ENCODE measurements at regions not wholly inside any gene's neighbourhood (a gene's known extent, or its start where the extent isn't known, plus 50 kb on each side); places are given as distances from the start of the nearest gene placed in this dataset.

- no TSS peak for BruUV-seq (replicated peaks)
- Histone ChIP-seq H3K9me3 (ENCODE audit: control insufficient read depth, insufficient read depth, low read length) (no peaks in the 10 kb centered on the region), H2BK20ac (ENCODE audit: low read depth, low read length) (no peak overlapping the region), H4K20me1 (ENCODE audit: insufficient read depth, low read length) (no peaks in the 10 kb centered on the region), H3K27me3 (ENCODE audit: control insufficient read depth, insufficient read depth, low read length) (no peaks in the 10 kb centered on the region; the same call in 1 of the 2 replicates), H3K18ac (ENCODE audit: low read depth, low read length) (no peak overlapping the region), H2AK5ac (ENCODE audit: low read depth, low read length) (peak overlapping the region; percentile 24; the same call in 1 of the 2 replicates), H3K79me1 (ENCODE audit: low read depth in 1 of 2, low read length in 2 of 2) (no peaks in the 10 kb centered on the region), H3K4me1 (ENCODE audit: control insufficient read depth, insufficient read depth, low read length) (peaks cover 2% of the 10 kb centered on the region; the same call in 1 of the 2 replicates), H3K23ac (ENCODE audit: low read depth, low read length) (no peak overlapping the region), H2BK5ac (ENCODE audit: low read depth, low read length, poor library complexity, severe bottlenecking) (no peak overlapping the region), H3K9me1 (ENCODE audit: insufficient read depth, low read length) (no peaks in the 10 kb centered on the region), H2BK15ac (ENCODE audit: low read depth, low read length) (no peak overlapping the region), H2AK9ac (replicated peaks; ENCODE audit: low read depth, low read length, poor library complexity) (no peak overlapping the region), H2AFZ (replicated peaks; ENCODE audit: low read length, poor library complexity) (no peak overlapping the region), H4K5ac (ENCODE audit: low read depth, low read length) (no peak overlapping the region), H3K36me3 (ENCODE audit: control insufficient read depth, insufficient read depth, low read length) (no peaks in the 10 kb centered on the region), H3K4me2 (ENCODE audit: low read depth, low read length) (no peak overlapping the region), H3K9ac (ENCODE audit: low read depth, low read length) (no peak overlapping the region), H3K14ac (replicated peaks; ENCODE audit: low read depth, low read length) (no peak overlapping the region), H3K4ac (ENCODE audit: low read depth, low read length) (no peak overlapping the region), H3K27ac (ENCODE audit: insufficient read depth, low read length) (no peak overlapping the region), H4K8ac (ENCODE audit: low read depth in 2 of 2, low read length in 2 of 2) (no peak overlapping the region), H2BK120ac (ENCODE audit: low read depth, low read length) (no peak overlapping the region), H4K91ac (ENCODE audit: insufficient read depth, low read depth, low read length) (no peak overlapping the region), H3K56ac (ENCODE audit: extremely low read depth, insufficient read depth, low read length) (no peak overlapping the region), H3K4me3 (ENCODE audit: insufficient read depth, low read depth, low read length) (no peak overlapping the region)
- intact Hi-C loops (cut with micrococcal nuclease) = no loop called here
- ChIA-PET CTCF (no interaction called here), POLR2A (ENCODE audit: unreplicated experiment) (no interaction called here)
- dilution Hi-C loops (cut with HindIII; ENCODE audit: low sequenced_read_pairs, unreplicated experiment) = no loop called here
- WGBS, 2 experiments (ENCODE audit: extremely low coverage in 2 of 2, insufficient read length in 1 of 2) = no CpG with 5 or more reads among the region's 7 CpGs
- no peak for DNase-seq
- TF ChIP-seq CHD1 (IDR thresholded peaks at IDR 0.05; ENCODE audit: low read depth, low read length) (no peak), CEBPB (IDR thresholded peaks at IDR 0.05; ENCODE audit: low read depth, low read length) (no peak), USF2 (IDR thresholded peaks at IDR 0.05; ENCODE audit: low read depth, low read length) (no peak), RFX5 (IDR thresholded peaks at IDR 0.05; ENCODE audit: low read depth, low read length) (no peak), BHLHE40 (IDR thresholded peaks at IDR 0.05; ENCODE audit: low read depth, low read length) (no peak), MAFK (IDR thresholded peaks at IDR 0.05; ENCODE audit: low read depth, low read length) (no peak), SMC3 (IDR thresholded peaks at IDR 0.05; ENCODE audit: low read depth, low read length) (no peak), FOS (IDR thresholded peaks at IDR 0.05; ENCODE audit: low read depth, low read length) (no peak), POLR2A (IDR thresholded peaks at IDR 0.05; ENCODE audit: low read depth, low read length) (no peak), ELK1 (IDR thresholded peaks at IDR 0.05; ENCODE audit: borderline replicate concordance, low read depth, low read length) (no peak), RAD21 (IDR thresholded peaks at IDR 0.05; ENCODE audit: low read length) (no peak), RCOR1 (IDR thresholded peaks at IDR 0.05; ENCODE audit: insufficient replicate concordance, low read length) (no peak), CTCF (conservative IDR thresholded peaks at IDR 0.05; ENCODE audit: low read depth, low read length) (no peak)
- in situ Hi-C loops (cut with MboI; ENCODE audit: low sequenced_read_pairs) = no loop called here
- ATAC-seq (ENCODE audit: low read depth) = no peak
Observed at GRCh38 chr16:14371778-14372431, 258.2 kb downstream of the PARN start.
